CD4-positive, alpha-beta T cell treated with Interleukin-15 for 1 hour (primary cell): ENCODE measurements at regions not wholly inside any gene's neighbourhood (a gene's known extent, or its start where the extent isn't known, plus 50 kb on each side); places are given as distances from the start of the nearest gene placed in this dataset.
"Not testable (repeated sequence)": the region's sequence is repeated elsewhere in the genome, so short reads cannot be mapped to it uniquely, and the experiment has no call there.

Experiments
- DNase-seq: peaks from one replicate; pipeline ENCODE4 v3.0.0-alpha.2; 2020

DNA sequence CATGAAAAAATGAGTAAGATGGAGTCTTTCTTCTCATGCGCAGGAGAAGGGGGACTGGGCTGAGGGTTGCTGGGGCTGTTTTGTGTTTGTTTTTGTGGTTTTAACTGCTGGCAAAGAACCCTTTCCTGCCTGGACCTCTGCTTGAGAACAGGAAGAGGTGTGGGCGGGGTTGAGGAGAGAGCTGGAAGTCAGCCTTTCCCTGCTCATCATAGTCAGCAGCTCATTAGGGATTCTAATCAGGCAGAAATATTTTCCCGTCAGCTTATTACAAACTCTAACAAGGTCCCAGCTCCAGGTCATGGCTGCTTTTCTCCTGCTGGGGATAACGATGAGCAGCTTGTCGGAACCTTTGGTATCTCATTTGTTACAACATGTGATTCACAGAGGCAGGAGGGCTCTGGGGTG lies 185.0 kb upstream of the NRXN3 start:
- DNase-seq: no peak

GRCh38 chr14:77986773-77987172 lies 183.4 kb upstream of the NRXN3 start:
- DNase-seq: no peak

DNA sequence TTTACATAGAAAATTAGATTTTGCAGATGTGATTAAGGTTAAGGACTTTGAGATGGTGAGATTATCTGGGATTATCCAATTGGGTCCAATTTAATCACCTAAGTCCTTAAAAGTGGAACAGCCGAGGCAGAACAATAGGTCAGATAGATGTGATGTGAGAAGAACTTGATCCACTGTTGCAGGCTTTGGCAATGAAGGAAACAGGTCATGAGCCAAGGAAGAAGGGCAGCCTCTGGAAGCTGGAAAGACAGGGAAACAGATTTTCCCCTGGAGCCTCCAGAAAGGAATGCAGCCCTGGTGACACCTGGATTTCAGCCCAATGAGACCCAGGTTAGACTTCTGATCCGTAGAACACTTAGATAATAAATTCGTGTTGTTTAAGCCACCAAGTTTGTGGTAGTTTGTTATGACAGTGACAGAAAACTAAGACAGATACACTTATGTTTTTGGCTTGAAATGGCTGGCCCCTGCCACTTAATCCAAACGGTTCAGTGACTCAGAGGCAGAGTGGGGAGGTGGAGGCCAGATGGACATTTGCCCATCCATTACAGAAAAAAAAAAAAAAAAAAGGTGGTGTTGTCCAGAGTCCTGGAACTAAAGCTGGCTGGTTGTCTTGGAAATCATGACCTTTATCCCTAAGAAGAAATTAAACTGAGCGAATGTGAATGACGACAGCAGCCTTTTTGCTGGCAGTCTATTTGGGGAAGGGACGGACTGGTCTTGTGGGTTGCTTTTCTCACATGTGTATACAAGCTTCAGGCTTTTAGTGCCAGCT lies 181.9 kb upstream of the NRXN3 start:
- no peak for DNase-seq

DNA sequence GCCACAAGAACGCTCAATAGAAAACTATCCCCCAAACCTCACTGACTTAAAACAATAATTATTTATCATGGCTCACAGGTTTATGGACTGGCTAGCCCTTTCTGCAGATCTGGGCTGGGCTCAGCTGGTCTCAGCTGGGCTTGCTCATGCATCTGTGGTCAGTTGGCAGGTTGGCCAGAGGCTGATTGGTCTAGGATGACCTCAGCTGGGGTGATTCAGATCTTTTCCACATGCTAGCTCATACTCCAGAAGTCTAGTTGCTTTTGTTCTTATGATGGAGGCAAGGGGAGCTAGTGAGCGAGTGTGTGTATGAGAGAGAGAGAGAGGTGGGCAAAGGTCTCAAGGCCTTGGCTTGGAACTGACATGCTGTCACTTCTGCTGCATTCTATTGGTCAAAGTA lies 181.2 kb upstream of the NRXN3 start:
- no peak for DNase-seq

DNA sequence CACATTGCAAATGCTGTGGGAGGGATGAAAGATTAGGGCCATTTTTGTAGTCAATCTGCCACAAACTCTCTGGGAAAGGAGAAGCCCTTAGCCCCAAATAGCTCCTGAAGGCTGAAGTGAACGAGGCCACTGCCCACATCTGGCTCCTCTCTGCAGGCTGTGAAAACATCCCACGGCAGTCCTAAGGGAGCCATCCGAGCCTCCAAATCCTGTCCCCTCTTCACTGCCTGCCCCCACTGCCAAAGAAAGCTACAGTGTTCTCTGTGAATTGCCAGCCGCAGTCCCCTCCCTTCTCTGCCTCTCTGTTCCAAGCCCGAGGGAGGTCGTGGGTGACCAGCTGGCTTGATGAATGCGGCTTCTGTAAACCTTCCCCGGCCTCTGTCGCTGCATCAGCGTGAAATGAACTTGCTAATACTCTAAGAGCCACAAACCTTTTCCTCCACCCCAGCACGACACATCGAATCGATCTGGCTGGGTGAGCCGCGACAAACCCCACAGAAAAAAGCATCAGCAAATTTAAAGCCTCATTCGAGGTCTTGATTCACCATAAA lies 180.7 kb upstream of the NRXN3 start:
- no peak for DNase-seq

GRCh38 chr14:77990337-77990736 lies 179.8 kb upstream of the NRXN3 start:
- no peak for DNase-seq

DNA sequence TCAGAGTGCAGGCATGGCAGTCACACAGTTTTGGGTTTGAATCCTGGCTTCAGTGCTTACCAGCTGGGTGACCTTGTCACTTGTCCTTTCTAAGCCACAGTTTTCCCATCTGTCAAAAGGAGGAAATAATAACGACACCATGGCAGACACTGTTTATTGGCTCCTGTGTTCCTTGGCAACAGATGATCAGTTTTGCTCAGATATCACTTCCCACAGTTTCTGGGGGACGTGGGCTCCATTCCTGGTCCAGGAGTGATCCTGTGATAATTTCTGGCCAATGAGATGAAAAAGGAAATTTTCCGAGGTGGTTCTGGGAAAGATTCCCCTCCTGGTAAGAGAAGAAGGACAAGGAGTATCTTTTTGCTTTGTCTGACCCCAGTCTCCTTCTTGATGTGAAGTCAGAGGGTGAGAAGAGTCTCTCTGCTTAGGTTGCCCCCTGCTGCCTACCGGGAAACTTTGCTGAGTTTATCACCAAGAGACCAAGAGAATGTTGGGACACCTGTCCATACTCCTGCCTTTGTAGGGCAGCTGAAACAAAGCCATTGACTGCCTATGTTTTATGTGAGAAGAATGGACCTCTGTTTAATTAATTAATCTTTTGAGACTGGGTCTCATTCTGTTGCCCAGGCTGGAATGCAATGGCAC lies 178.9 kb upstream of the NRXN3 start:
- DNase-seq: no peak

DNA sequence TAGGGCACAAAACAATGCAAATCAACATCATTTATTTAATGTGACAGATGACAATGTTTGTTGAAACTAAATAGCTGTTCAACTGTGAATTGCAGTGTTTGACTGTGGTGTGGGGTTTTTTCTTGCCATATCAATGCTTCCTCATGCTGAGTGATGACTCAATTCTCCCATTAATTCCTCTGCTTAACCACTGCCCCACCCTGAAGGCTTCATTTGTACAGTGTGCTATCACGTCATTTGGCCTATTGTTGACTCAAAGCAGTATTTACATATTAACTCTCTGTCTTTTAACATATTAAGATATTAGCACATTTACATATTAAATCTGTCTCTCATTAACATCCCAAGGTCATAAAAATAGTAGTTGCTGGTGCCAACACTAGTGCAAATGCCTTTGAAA lies 164.8 kb upstream of the NRXN3 start:
- DNase-seq: no peak

GRCh38 chr14:78007160-78007559 lies 163.0 kb upstream of the NRXN3 start:
- no peak for DNase-seq

DNA sequence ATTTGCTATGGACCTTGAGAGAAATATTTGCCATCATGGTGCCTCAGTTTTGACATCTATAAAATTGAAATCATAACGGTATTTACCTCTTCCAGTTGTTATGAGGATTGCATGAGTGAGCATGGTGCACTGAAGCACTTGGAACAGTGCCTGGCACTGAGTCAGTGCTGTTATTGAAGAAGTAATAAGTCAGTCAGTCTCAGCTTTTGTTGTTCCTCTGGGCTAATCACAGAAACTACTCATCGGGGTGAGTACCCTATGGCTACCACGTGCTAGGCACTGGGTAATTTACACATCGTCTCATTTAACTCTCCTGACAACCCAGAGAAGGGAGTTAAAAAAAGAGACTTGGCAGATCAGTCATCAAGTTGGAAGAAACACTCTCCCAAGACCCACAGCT lies 159.5 kb upstream of the NRXN3 start:
- no peak for DNase-seq

GRCh38 chr14:78013911-78014310 lies 156.3 kb upstream of the NRXN3 start:
- not testable (repeated sequence) for DNase-seq

GRCh38 chr14:78016532-78016931 lies 153.6 kb upstream of the NRXN3 start:
- no peak for DNase-seq

GRCh38 chr14:78018283-78018682 lies 151.9 kb upstream of the NRXN3 start:
- no peak for DNase-seq

- peak; percentile 22 for DNase-seq
Observed at GRCh38 chr14:78022059-78022458, 148.1 kb upstream of the NRXN3 start.

DNA sequence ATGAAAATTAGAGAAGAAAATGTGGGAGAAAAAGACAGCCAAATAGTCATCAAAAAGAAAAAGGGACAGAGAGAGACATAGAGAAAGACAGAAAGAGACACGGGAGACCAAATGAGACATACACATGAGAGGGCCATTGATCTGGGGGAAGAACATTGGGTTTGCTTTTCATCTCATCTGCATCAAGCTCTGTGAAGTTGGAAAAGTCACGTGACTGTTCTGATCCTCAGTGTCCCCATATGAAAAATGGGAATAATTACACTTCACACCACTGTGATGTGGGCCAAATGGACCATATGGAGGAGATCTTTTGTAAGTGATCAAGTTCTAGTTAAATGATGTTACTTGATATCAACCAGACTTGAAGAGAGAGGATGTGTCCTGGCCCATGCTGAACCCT lies 147.1 kb upstream of the NRXN3 start:
- DNase-seq: no peak

DNA sequence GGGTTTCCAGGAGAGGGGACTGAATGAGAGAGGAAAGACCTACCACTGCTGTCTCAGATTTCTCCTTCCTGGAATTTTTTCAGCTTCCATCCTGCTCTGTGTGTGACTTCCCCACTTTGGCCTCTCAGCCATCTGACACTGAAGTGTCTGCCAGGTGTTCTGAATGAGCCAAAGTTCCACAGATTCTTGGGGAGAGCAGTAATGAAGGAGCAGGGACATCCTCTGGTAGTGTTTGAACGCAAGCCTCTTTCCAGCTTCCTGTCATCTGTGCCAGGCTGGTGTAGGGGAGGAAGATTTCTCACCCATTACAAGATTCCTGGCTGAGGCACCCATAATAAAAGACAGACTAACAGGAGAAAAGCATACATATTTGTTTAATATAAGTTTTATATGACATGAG lies 141.7 kb upstream of the NRXN3 start:
- DNase-seq: no peak

- no peak for DNase-seq
Observed at GRCh38 chr14:78029601-78030372, 140.4 kb upstream of the NRXN3 start.

DNA sequence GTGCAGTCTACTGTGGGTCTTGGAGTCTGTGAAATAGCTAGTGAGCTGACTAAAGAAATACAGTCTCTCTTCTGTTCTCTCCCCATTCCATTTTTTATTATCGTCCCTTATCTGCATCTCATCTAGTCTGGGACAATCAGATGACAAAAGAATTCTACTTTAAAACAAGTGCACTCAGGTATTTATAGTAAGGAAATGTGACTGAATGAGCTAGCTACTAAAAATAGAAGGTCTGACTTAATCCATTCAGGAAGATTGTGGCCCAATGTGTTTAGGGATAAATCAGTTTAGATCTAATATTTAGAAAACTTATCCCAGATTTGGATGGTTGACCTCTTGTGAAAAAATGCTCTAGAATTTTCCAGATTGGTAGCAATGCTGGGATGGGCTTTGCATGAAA lies 126.8 kb upstream of the NRXN3 start:
- DNase-seq: no peak

DNA sequence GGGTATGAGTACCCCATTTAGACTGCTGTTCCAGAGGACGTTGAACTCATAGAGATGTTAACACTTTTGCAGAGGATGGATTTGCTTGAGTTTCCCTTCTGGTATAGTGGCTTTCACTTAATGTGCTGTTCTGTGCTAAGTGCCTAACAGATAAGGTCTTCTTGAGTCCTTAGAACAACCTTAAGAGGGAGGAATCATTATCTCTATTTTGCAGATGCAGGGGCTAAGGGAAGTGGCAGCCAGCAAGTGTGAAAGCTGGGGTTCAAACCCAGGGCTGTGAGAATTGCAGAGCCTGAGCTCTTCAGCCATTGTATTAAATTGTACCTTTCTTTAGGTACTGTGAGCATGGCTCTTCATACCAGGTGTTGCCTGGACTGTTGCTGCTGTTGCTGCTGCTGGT lies 122.1 kb upstream of the NRXN3 start:
- DNase-seq: no peak

- not testable (repeated sequence) for DNase-seq
Observed at GRCh38 chr14:78056890-78057289, 113.3 kb upstream of the NRXN3 start.

GRCh38 chr14:78070344-78070743 lies 99.8 kb upstream of the NRXN3 start:
- no peak for DNase-seq

- no peak for DNase-seq
Observed at GRCh38 chr14:78071016-78071549, 99.1 kb upstream of the NRXN3 start.

DNA sequence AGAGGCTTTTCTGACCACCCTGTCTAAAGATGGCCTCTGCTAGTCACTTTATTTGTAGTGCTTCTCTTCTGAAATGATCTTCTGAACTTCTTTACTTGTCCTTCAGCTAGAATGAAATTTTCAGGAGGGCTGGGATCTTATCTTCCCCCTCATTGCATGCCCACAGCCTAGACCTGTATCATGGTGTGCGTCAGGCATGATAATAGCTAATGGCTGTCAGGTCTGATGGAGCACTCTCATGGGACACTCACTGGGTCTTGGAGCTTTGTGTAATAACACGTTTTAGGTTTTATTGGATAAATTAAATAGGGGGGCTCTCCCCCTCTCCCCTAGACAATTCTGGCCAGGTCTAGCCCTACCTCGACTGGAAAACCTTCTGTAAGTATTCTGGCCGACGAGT lies 97.1 kb upstream of the NRXN3 start:
- DNase-seq: no peak
